Panc1 (cell line): ENCODE measurements at regions not wholly inside any gene's neighbourhood (a gene's known extent, or its start where the extent isn't known, plus 50 kb on each side); places are given as distances from the start of the nearest gene placed in this dataset.

ENCODE experiments used
- ATAC-seq: fragments of 200-7000 bp; cut with Tn5 transposase; 2 replicates; pipeline ENCODE4 v1.9.1; 2020; ENCODE audit warnings: mild to moderate bottlenecking, moderate library complexity
- BruUV-seq: library from RNA; stranded (reverse); fragments of 400-500 nt; replicated peaks from 2 replicates; lab custom pipeline; 2021; lab: Mats Ljungman, UMichigan
- CTCF ChIA-PET: fragments of 300-600 bp; sonication (Branson Sonifier 250); formaldehyde crosslinking; loops from one replicate; lab custom pipeline; 2022; ENCODE audit warnings: antibody characterized with exemption; lab: Charles Lee
- POLR2A ChIA-PET: fragments of 300-600 bp; sonication (Branson Sonifier 250); formaldehyde crosslinking; loops from one replicate; lab custom pipeline; 2022; ENCODE audit warnings: antibody characterized with exemption; lab: Charles Lee
- DNase-seq: peaks from one replicate; pipeline ENCODE4 v3.0.0-alpha.2; 2010; ENCODE audit warnings: low read depth, low spot score
- H3K27ac ChIP-seq: 2 replicates; pipeline ENCODE4 v1.5.1; 2011; ENCODE audit warnings: mild to moderate bottlenecking, low read length, inconsistent platforms
- H3K27me3 ChIP-seq: fragments of 200-500 bp; sonication (Bioruptor generic); 2 replicates; pipeline ENCODE4 v1.6.0; 2014; ENCODE audit warnings: low read length, inconsistent platforms; ENCODE audit not compliant: control insufficient read depth, insufficient read depth
- H3K36me3 ChIP-seq: fragments of 200-500 bp; sonication (Bioruptor generic); 2 replicates; pipeline ENCODE4 v1.5.1; 2014; ENCODE audit warnings: inconsistent platforms, mild to moderate bottlenecking, low read length, moderate library complexity; ENCODE audit not compliant: control insufficient read depth, insufficient read depth
- H3K4me1 ChIP-seq: 2 replicates; pipeline ENCODE4 v1.5.1; 2011; ENCODE audit warnings: inconsistent platforms, mild to moderate bottlenecking, low read length, moderate library complexity; ENCODE audit not compliant: control insufficient read depth, insufficient read depth
- H3K4me3 ChIP-seq, 2 experiments: 2 replicates each; pipeline ENCODE4 v1.5.1; 2011 to 2012; ENCODE audit warnings: low read depth in 2 of 2, low read length in 2 of 2, mild to moderate bottlenecking in 2 of 2, inconsistent platforms in 1 of 2, moderate library complexity in 1 of 2
- H3K9me3 ChIP-seq: fragments of 200-500 bp; sonication (Bioruptor generic); 2 replicates; pipeline ENCODE4 v1.5.1; 2014; ENCODE audit warnings: low read depth, mild to moderate bottlenecking, inconsistent platforms, low read length, moderate library complexity; ENCODE audit not compliant: control insufficient read depth, insufficient read depth
- POLR2AphosphoS5 ChIP-seq: IDR thresholded peaks from 2 replicates; pipeline ENCODE4 v1.6.1; 2012; ENCODE audit warnings: mild to moderate bottlenecking, low read depth, low read length, moderate library complexity
- SIN3A ChIP-seq: IDR thresholded peaks from 2 replicates; pipeline ENCODE4 v1.6.1; 2012; ENCODE audit warnings: low read depth, mild to moderate bottlenecking, low read length, moderate library complexity, borderline replicate concordance; ENCODE audit not compliant: insufficient read depth
- TCF7L2 ChIP-seq: IDR thresholded peaks from 2 replicates; pipeline ENCODE4 v1.6.1; 2011; ENCODE audit warnings: mild to moderate bottlenecking, low read depth, low read length, inconsistent platforms
- in situ Hi-C: cut with HindIII; loops from 2 replicates; pipeline ENCODE4 v1.10.0; 2016; ENCODE audit warnings: low sequenced_read_pairs, low pct_unique_long_range_greater_than_20kb
- intact Hi-C: fragments of 100-400 bp; cut with micrococcal nuclease; formaldehyde crosslinking; loops from one replicate; pipeline ENCODE4 v1.10.0; 2022; ENCODE audit not compliant: unreplicated experiment
- TF ChIP-seq, protein P1 (sequence below): fragments of 450-650 bp; IDR thresholded peaks from 2 replicates; pipeline ENCODE4 v1.5.1; 2017; ENCODE audit warnings: mild to moderate bottlenecking
- TF ChIP-seq, protein P2 (sequence below), 2 experiments: IDR thresholded peaks; 2 replicates each; pipeline ENCODE4 v1.6.1; 2011 to 2012; ENCODE audit warnings: low read depth in 2 of 2, control low read depth in 1 of 2, low read length in 1 of 2, mild to moderate bottlenecking in 1 of 2, moderate library complexity in 1 of 2; ENCODE audit not compliant: insufficient read depth in 1 of 2

DNA sequence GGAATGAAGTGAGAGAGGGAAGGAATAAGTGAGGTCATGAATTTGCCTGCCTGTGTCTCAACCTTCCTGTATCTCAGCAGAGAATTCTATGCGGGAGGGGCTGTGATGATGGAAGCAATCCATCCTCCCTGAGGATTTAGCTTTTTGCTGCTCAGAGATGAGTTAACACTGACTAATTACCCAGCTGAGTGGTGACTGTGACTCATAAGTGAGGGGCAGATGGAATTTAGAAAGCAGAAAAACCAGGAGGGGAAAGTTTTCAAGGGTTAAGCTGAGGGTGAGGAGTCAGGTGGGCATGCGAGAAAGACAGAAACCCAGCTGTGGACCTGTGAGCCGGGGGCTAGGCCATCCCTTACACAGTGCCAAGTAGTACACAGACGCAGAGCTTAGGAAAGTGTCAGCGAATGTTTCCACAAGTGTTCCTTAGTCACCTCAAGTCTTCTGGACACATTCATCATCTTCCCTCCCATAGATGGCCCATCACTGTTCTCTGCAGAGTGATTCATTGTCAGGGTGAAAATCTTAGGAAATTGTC lies 277.9 kb downstream of the IPO8 start:
- no peaks in the 10 kb centered on the region for H3K9me3 ChIP-seq
- H3K27me3 ChIP-seq, result no peaks in the 10 kb centered on the region
- DNase-seq, result peak; percentile 96
- H3K4me1 ChIP-seq, result no peaks in the 10 kb centered on the region
- H3K36me3 ChIP-seq, result no peaks in the 10 kb centered on the region
- CTCF ChIA-PET, result no interaction called here
- TF ChIP-seq, protein P1, sequence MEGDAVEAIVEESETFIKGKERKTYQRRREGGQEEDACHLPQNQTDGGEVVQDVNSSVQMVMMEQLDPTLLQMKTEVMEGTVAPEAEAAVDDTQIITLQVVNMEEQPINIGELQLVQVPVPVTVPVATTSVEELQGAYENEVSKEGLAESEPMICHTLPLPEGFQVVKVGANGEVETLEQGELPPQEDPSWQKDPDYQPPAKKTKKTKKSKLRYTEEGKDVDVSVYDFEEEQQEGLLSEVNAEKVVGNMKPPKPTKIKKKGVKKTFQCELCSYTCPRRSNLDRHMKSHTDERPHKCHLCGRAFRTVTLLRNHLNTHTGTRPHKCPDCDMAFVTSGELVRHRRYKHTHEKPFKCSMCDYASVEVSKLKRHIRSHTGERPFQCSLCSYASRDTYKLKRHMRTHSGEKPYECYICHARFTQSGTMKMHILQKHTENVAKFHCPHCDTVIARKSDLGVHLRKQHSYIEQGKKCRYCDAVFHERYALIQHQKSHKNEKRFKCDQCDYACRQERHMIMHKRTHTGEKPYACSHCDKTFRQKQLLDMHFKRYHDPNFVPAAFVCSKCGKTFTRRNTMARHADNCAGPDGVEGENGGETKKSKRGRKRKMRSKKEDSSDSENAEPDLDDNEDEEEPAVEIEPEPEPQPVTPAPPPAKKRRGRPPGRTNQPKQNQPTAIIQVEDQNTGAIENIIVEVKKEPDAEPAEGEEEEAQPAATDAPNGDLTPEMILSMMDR, result no peak
- TF ChIP-seq SIN3A (no peak), TCF7L2 (no peak), POLR2AphosphoS5 (no peak)
- TF ChIP-seq, protein P2, sequence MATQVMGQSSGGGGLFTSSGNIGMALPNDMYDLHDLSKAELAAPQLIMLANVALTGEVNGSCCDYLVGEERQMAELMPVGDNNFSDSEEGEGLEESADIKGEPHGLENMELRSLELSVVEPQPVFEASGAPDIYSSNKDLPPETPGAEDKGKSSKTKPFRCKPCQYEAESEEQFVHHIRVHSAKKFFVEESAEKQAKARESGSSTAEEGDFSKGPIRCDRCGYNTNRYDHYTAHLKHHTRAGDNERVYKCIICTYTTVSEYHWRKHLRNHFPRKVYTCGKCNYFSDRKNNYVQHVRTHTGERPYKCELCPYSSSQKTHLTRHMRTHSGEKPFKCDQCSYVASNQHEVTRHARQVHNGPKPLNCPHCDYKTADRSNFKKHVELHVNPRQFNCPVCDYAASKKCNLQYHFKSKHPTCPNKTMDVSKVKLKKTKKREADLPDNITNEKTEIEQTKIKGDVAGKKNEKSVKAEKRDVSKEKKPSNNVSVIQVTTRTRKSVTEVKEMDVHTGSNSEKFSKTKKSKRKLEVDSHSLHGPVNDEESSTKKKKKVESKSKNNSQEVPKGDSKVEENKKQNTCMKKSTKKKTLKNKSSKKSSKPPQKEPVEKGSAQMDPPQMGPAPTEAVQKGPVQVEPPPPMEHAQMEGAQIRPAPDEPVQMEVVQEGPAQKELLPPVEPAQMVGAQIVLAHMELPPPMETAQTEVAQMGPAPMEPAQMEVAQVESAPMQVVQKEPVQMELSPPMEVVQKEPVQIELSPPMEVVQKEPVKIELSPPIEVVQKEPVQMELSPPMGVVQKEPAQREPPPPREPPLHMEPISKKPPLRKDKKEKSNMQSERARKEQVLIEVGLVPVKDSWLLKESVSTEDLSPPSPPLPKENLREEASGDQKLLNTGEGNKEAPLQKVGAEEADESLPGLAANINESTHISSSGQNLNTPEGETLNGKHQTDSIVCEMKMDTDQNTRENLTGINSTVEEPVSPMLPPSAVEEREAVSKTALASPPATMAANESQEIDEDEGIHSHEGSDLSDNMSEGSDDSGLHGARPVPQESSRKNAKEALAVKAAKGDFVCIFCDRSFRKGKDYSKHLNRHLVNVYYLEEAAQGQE (IDR thresholded peaks at IDR 0.05; ENCODE audit: insufficient read depth in 1 of 2, low read depth in 2 of 2, low read length in 1 of 2), result no peak
- in situ Hi-C loops, result no loop called here
- POLR2A ChIA-PET, result no interaction called here
- H3K27ac ChIP-seq, result no peak overlapping the region
- BruUV-seq, result no TSS peak
- peak; percentile 83 for ATAC-seq
- intact Hi-C loops, result no loop called here
- no peak overlapping the region for H3K4me3 ChIP-seq

DNA sequence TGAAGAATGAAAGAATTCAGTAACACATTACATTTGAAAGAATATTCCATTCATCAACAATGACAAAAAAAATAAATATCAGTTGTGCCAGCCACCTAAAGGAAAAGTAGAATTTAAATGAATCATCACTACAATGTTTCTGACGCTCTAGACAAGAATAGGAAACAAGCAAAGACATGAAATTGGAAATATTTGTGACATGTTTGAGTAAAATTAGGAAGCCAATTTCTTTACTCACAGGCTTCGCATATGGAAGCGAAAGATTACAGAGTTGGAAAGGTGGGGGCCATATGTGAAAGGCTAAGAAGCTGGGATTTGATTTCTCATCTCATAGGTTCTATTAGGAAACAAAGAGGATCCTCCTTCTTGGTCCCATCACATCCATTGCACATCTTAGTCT lies 279.0 kb downstream of the IPO8 start:
- Histone ChIP-seq H3K36me3 (no peaks in the 10 kb centered on the region), H3K27ac (no peak overlapping the region), H3K4me3 (no peak overlapping the region), H3K4me1 (no peaks in the 10 kb centered on the region), H3K27me3 (no peaks in the 10 kb centered on the region), H3K9me3 (no peaks in the 10 kb centered on the region)
- ATAC-seq, result no peak
- in situ Hi-C loops, result no loop called here
- CTCF ChIA-PET, result no interaction called here
- BruUV-seq, result no TSS peak
- no peak for TF ChIP-seq SIN3A
- TF ChIP-seq, protein P2 (IDR thresholded peaks at IDR 0.05; ENCODE audit: insufficient read depth in 1 of 2, low read depth in 2 of 2, low read length in 1 of 2), result no peak
- TF ChIP-seq, protein P1, result no peak
- no peak for TF ChIP-seq POLR2AphosphoS5
- TF ChIP-seq TCF7L2, result no peak
- intact Hi-C loops, result no loop called here
- DNase-seq, result no peak
- POLR2A ChIA-PET, result no interaction called here
